Uterus (tissue), 3 donors: ENCODE measurements at regions not wholly inside any gene's neighbourhood (a gene's known extent, or its start where the extent isn't known, plus 50 kb on each side); places are given as distances from the start of the nearest gene placed in this dataset.
A peak's percentile ranks its signal among the peaks of the same experiment; 100 is the strongest.

Source experiments
- DNase-seq, 2 donors: peaks; one replicate each; pipeline ENCODE4 v3.0.0-alpha.2; 2019 to 2020
- H3K27ac ChIP-seq, 2 donors: fragments of 200-600 bp; sonication (generic); 1 replicate in 1 of 2; 2 replicates in 1 of 2; pipeline ENCODE4 v1.5.1; 2016 to 2018
- H3K27me3 ChIP-seq, 2 donors: fragments of 200-600 bp; sonication (generic); one replicate each; pipeline ENCODE4 v1.5.1; 2018 to 2019; ENCODE audit warnings: control low read depth in 1 of 2
- H3K36me3 ChIP-seq, 2 donors: fragments of 200-600 bp; sonication (generic); one replicate each; pipeline ENCODE4 v1.5.1; 2019; ENCODE audit warnings: control low read depth in 1 of 2
- H3K4me1 ChIP-seq, 2 donors: fragments of 200-600 bp; sonication (generic); one replicate each; pipeline ENCODE4 v1.5.1; 2018 to 2019; ENCODE audit warnings: control low read depth in 1 of 2
- H3K4me3 ChIP-seq, 2 donors: fragments of 200-600 bp; sonication (generic); 1 replicate in 1 of 2; 2 replicates in 1 of 2; pipeline ENCODE4 v1.5.1; 2018 to 2019; ENCODE audit warnings: mild to moderate bottlenecking in 1 of 2
- H3K9me3 ChIP-seq, 2 donors: fragments of 200-600 bp; sonication (generic); one replicate each; pipeline ENCODE4 v1.5.1; 2019; ENCODE audit warnings: control low read depth in 1 of 2
- CTCF ChIP-seq, 4 experiments: fragments of 200-600 bp in 2 of 4; fragments of 450-650 bp in 2 of 4; sonication (generic) in 2 of 4; IDR thresholded peaks; one replicate each; pipeline ENCODE4 v1.5.1; 2016 to 2019; ENCODE audit warnings: antibody characterized with exemption in 4 of 4, mild to moderate bottlenecking in 2 of 4, moderate library complexity in 1 of 4
- POLR2A ChIP-seq, 2 donors: fragments of 450-650 bp; IDR thresholded peaks; one replicate each; pipeline ENCODE4 v1.6.1; 2016; ENCODE audit warnings: antibody characterized with exemption in 2 of 2, mild to moderate bottlenecking in 1 of 2, moderate library complexity in 1 of 2
- intact Hi-C: fragments of 100-400 bp; cut with DNase I; formaldehyde crosslinking; loops from one replicate; pipeline ENCODE4 v1.15.1; 2023; ENCODE audit warnings: low total_unique reads
- donor health status: DM: yes; HTN: yes; CAD: no.

- TF ChIP-seq POLR2A (IDR thresholded peaks at IDR 0.05), result no peak
- TF ChIP-seq CTCF (IDR thresholded peaks at IDR 0.05), result no peak
- Histone ChIP-seq H3K4me3 (no peak overlapping the region), H3K36me3 (no peaks in the 10 kb centered on the region), H3K9me3 (no peaks in the 10 kb centered on the region), H3K27me3 (no peaks in the 10 kb centered on the region), H3K27ac (no peak overlapping the region), H3K4me1 (no peaks in the 10 kb centered on the region)
- intact Hi-C loops, result no loop called here
- no peak for DNase-seq
Observed at GRCh38 chr4:26227601-26228229, 93.1 kb upstream of the RBPJ start.

DNA sequence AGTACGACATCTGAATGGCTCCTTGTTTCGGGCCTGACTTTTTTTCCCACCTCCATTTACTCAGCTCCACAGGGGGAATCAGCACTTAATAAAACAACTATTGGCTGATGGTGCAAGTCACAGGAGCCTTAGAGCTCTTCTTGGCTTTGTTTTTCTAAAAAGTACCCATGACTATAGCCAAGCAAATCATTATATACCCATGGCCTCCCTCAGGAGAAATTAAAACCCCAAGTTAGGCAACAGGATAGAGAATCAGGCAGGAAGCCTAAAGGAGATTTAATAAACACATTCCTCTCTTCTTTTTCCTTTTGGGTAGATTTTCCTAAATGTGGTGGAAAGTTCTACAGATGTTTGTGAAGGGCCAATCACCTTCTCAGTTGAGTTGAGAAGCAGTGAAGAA is 91.9 kb upstream of the RBPJ start:
- H3K27me3 ChIP-seq, result no peaks in the 10 kb centered on the region
- intact Hi-C loops, result no loop called here
- no peak overlapping the region for H3K4me3 ChIP-seq
- H3K36me3 ChIP-seq, result no peaks in the 10 kb centered on the region
- no peak for DNase-seq
- TF ChIP-seq POLR2A (IDR thresholded peaks at IDR 0.05) (no peak), CTCF (IDR thresholded peaks at IDR 0.05) (no peak)
- no peak overlapping the region for H3K27ac ChIP-seq
- H3K9me3 ChIP-seq, result no peaks in the 10 kb centered on the region
- H3K4me1 ChIP-seq, result no peaks in the 10 kb centered on the region

GRCh38 chr4:26229974-26230373 is 90.8 kb upstream of the RBPJ start:
- Histone ChIP-seq H3K9me3 (no peaks in the 10 kb centered on the region), H3K27ac (no peak overlapping the region), H3K27me3 (no peaks in the 10 kb centered on the region), H3K36me3 (no peaks in the 10 kb centered on the region), H3K4me1 (no peaks in the 10 kb centered on the region), H3K4me3 (no peak overlapping the region)
- DNase-seq, result no peak
- intact Hi-C loops, result no loop called here
- TF ChIP-seq POLR2A (IDR thresholded peaks at IDR 0.05) (no peak), CTCF (IDR thresholded peaks at IDR 0.05) (no peak)

- Histone ChIP-seq H3K27me3 (no peaks in the 10 kb centered on the region), H3K9me3 (no peaks in the 10 kb centered on the region), H3K4me3 (no peak overlapping the region), H3K36me3 (no peaks in the 10 kb centered on the region), H3K27ac (no peak overlapping the region), H3K4me1 (no peaks in the 10 kb centered on the region)
- DNase-seq, result no peak
- intact Hi-C loops, result no loop called here
- TF ChIP-seq POLR2A (IDR thresholded peaks at IDR 0.05) (no peak), CTCF (IDR thresholded peaks at IDR 0.05) (no peak)
Observed at GRCh38 chr4:26233350-26233749, 87.5 kb upstream of the RBPJ start.

GRCh38 chr4:26235500-26235899 is 85.3 kb upstream of the RBPJ start:
- Histone ChIP-seq H3K4me1 (no peaks in the 10 kb centered on the region), H3K9me3 (no peaks in the 10 kb centered on the region), H3K27ac (peak overlapping the region in 1 of 2 donors; percentile 21), H3K4me3 (no peak overlapping the region), H3K36me3 (no peaks in the 10 kb centered on the region), H3K27me3 (no peaks in the 10 kb centered on the region)
- TF ChIP-seq POLR2A (IDR thresholded peaks at IDR 0.05), result no peak
- TF ChIP-seq CTCF (IDR thresholded peaks at IDR 0.05), result peak in 1 of 4 experiments; percentile 12
- intact Hi-C loops, result no loop called here
- DNase-seq, result peak; percentile 35 to 56
